HepG2 (cell line): ENCODE measurements at regions not wholly inside any gene's neighbourhood (a gene's known extent, or its start where the extent isn't known, plus 50 kb on each side); places are given as distances from the start of the nearest gene placed in this dataset.

Experiments
- AFF4 ChIP-seq: sonication (generic); formaldehyde crosslinking; IDR thresholded peaks from 2 replicates; pipeline ENCODE4 v1.4.0; 2020; ENCODE audit warnings: missing genetic modification reagents
- FOXC1 ChIP-seq: sonication (generic); formaldehyde crosslinking; IDR thresholded peaks from 2 replicates; pipeline ENCODE4 v1.8.0; 2022; ENCODE audit warnings: mild to moderate bottlenecking, missing genetic modification reagents, borderline replicate concordance
- KAT7 ChIP-seq: IDR thresholded peaks from 2 replicates; pipeline ENCODE4 v1.6.1; 2018; ENCODE audit warnings: borderline replicate concordance, missing compliant biosample characterization
- NFE2L2 ChIP-seq: fragments of 150-350 bp; IDR thresholded peaks from 2 replicates; pipeline ENCODE4 v1.6.1; 2014; ENCODE audit warnings: low read length
- RNF219 ChIP-seq: sonication (generic); formaldehyde crosslinking; IDR thresholded peaks from 2 replicates; pipeline ENCODE4 v1.5.0; 2020; ENCODE audit warnings: mild to moderate bottlenecking, missing genetic modification reagents
- TEAD2 ChIP-seq: sonication (generic); formaldehyde crosslinking; IDR thresholded peaks from 2 replicates; pipeline ENCODE4 v1.9.0; 2021; ENCODE audit warnings: missing genetic modification reagents
- TEAD3 ChIP-seq: optimal IDR thresholded peaks from 2 replicates; pipeline ENCODE3; 2016; ENCODE audit warnings: borderline replicate concordance
- ZBED4 ChIP-seq: sonication (generic); formaldehyde crosslinking; IDR thresholded peaks from 2 replicates; pipeline ENCODE4 v1.4.0; 2020; ENCODE audit warnings: missing genetic modification reagents, borderline replicate concordance
- ZBTB7B ChIP-seq: sonication (generic); formaldehyde crosslinking; IDR thresholded peaks from 2 replicates; pipeline ENCODE4 v1.4.0; 2020; ENCODE audit warnings: missing genetic modification reagents
- ZBTB8A ChIP-seq: sonication (generic); formaldehyde crosslinking; IDR thresholded peaks from 2 replicates; pipeline ENCODE4 v1.4.0; 2020; ENCODE audit warnings: mild to moderate bottlenecking, low read depth, missing genetic modification reagents, borderline replicate concordance
- ZNF687 ChIP-seq: sonication (generic); formaldehyde crosslinking; IDR thresholded peaks from 2 replicates; pipeline ENCODE4 v1.5.1; 2020; ENCODE audit warnings: mild to moderate bottlenecking, missing genetic modification reagents, moderate library complexity
- ZSCAN12 ChIP-seq: sonication (generic); formaldehyde crosslinking; IDR thresholded peaks from 2 replicates; pipeline ENCODE4 v1.9.0; 2021; ENCODE audit warnings: mild to moderate bottlenecking, missing genetic modification reagents

- TF ChIP-seq FOXC1 (CRISPR knock-in tag) = no peak
- no peak for TF ChIP-seq TEAD2 (CRISPR knock-in tag)
- TF ChIP-seq AFF4 (CRISPR knock-in tag) = no peak
- no peak for TF ChIP-seq ZSCAN12 (CRISPR knock-in tag)
- no peak for TF ChIP-seq ZBED4 (CRISPR knock-in tag)
- TF ChIP-seq ZBTB8A = no peak
- no peak for TF ChIP-seq NFE2L2
- no peak for TF ChIP-seq KAT7 (CRISPR knock-in tag)
- TF ChIP-seq ZBTB7B = no peak
- TF ChIP-seq ZNF687 (CRISPR knock-in tag) = no peak
- no peak for TF ChIP-seq RNF219 (CRISPR knock-in tag)
- peak; percentile 6 for TF ChIP-seq TEAD3 (CRISPR knock-in tag)
Observed at GRCh38 chr2:142813830-142814829, 63.3 kb upstream of the KYNU start (continued).
